Forelimb muscle (tissue), 1 donor: ENCODE measurements at regions not wholly inside any gene's neighbourhood (a gene's known extent, or its start where the extent isn't known, plus 50 kb on each side); places are given as distances from the start of the nearest gene placed in this dataset.
"Not testable (repeated sequence)": the region's sequence is repeated elsewhere in the genome, so short reads cannot be mapped to it uniquely, and the experiment has no call there.

Experiments
- DNase-seq: peaks from one replicate; pipeline ENCODE4 v3.0.0-alpha.2; 2013; ENCODE audit warnings: low read depth

- DNase-seq, result no peak
Measured at GRCh38 chr4:42284030-42284429, 113.3 kb upstream of the SHISA3 start.

- DNase-seq, result not testable (repeated sequence)
Measured at GRCh38 chr4:42288876-42289275, 108.4 kb upstream of the SHISA3 start.

DNA sequence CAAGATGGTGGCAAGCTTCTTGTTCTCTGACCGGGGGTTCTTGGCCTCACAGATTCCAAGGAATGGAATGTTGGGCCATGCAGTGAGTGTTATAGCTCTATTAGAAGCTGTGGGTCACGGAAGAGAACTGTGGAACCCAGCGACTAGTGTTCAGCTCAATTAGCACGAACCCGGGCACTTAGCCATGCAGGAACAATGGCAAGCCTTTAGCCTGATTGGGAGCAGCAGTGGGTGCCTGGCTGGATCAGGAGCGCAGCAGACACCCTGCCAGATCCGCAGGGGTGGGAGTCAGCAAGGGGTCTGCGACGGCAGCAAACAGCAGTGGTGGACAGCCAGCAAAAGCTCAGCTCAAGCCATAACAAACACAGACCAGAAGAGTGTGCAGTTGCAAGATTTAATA is 105.1 kb upstream of the SHISA3 start:
- not testable (repeated sequence) for DNase-seq

- DNase-seq, result no peak
Measured at GRCh38 chr4:42293967-42294813, 103.1 kb upstream of the SHISA3 start.

GRCh38 chr4:42296196-42296595 is 101.1 kb upstream of the SHISA3 start:
- DNase-seq, result no peak

DNA sequence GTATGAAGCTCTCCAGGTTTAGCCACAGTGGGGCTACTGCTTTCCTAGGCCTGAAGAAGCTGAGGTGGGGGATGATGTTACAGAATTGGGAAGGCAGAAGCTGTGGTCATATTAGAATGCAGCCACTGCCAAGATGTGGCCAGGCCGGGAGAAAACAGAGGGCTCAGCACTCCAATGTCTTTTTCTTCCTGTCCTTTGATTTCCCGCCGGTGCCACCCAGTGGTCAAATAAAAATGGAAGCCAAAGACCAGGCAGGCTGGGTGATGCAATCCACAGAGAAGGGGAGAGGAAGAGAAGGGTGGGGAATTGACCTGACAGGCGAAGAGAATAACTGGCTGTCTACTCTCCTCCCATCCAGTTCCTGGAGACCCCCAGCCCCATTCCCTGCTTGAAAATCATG is 94.9 kb upstream of the SHISA3 start:
- no peak for DNase-seq

DNA sequence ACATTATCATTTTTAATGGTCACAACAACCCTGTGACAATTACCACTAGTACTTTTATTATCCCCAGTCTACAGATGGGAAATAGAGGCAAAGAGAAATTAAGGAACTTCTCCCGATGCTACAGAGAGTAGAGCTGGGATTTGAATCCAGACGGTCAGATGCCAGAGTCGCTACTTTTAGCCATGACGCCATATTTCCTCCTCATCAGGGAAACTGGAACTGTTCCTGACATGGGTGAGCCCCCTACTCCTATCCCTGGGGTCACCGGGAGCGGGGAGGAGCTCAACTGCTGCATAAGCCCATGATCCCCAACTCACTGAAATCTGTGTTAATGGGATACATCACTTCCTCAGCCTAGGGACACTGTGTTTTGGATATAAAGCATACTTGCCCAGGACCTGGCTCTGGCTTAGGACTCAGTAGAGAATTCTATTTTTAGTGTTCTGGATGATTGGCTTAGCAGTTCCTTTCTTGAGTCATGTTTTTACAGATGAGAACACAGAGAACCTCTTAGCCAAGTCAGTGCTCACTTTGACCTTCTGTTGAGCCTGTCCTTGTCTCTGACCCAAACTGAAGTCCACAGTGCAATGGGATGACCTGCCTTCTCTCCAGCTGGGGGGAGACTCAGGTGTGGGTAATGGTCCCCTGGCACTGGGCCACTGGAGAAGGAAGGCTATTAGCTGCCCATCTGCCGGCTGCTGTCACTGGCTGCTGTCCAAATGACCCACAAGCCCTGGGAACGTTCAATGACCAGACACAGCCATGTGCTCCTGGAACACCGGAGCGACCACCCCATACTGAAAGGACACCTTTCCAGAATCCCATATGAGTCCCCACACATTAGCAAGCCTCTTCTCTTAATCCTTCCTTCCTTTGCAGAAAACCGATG is 90.8 kb upstream of the SHISA3 start:
- no peak for DNase-seq

DNA sequence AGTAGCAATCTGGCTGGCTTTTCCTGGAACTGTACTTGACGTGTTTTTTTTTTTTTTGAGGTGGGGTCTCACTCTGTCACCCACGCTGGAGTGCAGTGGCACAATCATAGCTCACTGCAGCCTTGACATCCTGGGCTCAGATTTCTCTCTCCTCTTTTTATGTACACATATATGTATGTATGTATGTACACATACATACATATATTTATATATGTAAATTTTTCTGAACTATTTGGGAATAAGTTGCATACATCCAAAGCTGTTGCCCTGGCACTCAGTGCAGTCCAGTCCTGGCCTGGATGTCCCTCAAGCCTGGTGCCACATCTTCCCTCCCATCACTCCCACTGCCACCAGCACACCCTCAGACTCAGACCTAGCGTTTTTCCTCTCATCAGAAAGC is 89.0 kb upstream of the SHISA3 start:
- DNase-seq, result no peak

DNA sequence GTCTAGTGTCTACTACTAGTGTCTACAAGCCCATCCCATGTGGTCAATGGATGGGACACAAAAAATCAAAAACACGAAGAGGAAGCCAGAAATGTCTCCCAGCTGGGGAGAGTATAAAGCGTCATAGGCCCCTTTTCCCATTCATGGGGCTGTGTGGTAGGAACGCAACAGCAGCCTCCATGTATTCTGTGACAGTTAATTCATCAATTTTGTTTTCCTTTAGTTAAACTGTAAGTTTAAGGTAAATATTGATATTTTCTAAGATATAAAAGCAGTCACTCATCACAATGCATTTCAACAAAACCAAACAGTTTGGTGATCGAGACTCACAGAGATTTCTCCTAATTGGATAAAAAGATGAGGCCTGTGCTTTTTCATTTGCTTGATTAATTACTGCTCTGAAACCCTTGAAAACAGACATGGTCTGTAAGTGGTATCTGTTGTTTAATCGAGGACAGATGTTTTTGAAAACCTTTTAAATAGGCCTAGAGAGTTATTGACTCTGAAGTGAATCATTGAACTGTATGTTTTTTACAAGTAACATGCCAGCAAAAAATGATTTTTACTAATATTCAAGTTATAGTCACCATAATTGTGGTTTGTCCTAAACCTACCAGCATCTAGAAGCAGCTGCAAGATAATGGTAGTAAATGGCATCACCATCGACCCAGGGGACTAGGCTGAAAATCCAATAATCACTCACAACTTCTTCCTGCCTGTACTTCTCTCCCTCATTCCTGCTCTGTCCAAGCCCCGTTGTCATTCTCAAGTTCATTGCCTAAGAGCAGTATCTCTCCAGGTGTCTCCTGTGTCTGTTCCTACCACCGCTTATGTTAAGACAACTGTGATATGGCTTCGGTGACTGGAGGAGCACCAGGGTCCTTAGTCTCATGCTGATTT is 87.7 kb upstream of the SHISA3 start:
- no peak for DNase-seq

- DNase-seq, result no peak
Measured at GRCh38 chr4:42310358-42310757, 86.9 kb upstream of the SHISA3 start.

GRCh38 chr4:42310806-42311205 is 86.5 kb upstream of the SHISA3 start:
- DNase-seq, result no peak

GRCh38 chr4:42311591-42311990 is 85.7 kb upstream of the SHISA3 start:
- DNase-seq, result no peak

GRCh38 chr4:42313420-42313819 is 83.9 kb upstream of the SHISA3 start:
- DNase-seq, result not testable (repeated sequence)

DNA sequence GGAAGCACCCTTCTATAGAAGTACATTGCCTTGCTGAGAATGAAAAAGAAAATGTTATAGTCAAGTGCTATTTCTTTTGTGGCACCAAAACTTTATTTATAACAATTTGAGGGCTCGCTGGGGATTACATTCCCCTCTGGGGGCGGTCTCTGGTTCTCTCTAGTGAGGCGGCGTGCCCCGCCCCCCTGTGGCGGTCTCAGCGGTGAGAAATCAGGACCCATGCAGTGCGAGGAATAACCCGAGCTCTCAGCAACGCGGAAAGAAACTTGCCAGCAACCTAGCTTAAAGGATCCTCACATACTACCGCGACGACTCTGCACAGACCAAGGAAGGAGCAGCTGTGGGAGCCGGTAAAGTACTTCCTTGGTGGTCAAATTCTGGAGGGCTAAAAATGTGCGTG is 83.4 kb upstream of the SHISA3 start:
- no peak for DNase-seq

- no peak for DNase-seq
Measured at GRCh38 chr4:42315231-42315630, 82.1 kb upstream of the SHISA3 start.

- DNase-seq, result no peak
Measured at GRCh38 chr4:42320822-42321388, 76.4 kb upstream of the SHISA3 start.

DNA sequence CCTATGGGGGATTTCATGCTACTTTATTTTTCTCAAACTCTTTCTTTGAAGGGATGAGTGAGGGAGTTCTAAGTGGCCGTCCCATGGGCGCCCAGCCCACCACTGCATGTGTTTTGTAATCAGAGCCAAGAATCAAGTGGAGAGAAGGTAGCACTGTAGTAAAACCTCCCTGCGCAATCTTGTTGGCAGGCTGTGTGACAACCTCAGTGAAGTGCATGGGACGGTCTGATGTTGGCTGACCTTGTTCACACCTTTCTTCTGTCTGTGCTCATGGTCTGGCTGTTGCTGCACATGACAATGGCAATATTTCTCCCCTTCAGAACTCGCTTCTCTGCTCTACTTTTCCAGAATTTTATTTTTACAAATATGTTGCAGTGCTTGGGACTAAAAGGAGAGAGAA is 71.2 kb upstream of the SHISA3 start:
- DNase-seq, result no peak

GRCh38 chr4:42326524-42326923 is 70.8 kb upstream of the SHISA3 start:
- DNase-seq, result no peak

DNA sequence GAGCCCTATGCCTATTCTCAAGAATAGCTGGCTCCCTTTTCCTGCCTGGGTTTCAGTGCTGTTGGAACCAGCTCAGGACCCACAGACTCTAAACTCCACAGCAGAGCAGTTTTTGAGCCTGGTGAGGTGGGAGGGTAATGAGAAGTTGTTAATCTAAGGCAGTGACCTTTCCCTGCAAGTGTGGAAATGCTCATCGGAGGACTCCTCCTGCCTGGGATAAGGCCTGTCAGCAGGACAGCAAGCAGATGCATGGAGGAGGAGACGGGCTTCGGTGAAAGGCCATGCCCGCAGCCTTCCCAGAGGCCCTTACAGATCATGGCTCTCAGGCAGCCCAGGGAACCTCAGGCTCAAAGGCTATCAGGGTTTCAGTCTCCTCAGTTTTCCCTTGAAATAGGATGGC is 70.0 kb upstream of the SHISA3 start:
- DNase-seq, result no peak

DNA sequence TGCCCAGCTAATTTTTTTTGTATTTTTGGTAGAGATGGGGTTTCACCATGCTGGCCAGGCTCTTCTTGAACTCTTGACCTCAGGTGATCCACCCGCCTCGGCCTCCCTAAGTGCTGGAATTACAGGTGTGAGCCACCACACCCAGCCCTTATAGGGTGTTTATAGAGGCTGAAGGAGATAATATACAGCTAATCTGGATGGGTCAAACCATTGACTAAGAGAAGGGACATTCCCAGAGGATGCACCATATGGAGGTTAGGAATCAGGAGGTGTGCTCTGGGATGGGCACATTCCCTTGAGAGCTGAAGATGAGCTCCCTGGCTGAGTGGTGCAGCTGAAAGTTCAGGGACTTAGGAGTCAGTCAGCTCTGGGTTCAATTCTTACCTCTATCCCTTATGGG is 68.3 kb upstream of the SHISA3 start:
- DNase-seq, result no peak

DNA sequence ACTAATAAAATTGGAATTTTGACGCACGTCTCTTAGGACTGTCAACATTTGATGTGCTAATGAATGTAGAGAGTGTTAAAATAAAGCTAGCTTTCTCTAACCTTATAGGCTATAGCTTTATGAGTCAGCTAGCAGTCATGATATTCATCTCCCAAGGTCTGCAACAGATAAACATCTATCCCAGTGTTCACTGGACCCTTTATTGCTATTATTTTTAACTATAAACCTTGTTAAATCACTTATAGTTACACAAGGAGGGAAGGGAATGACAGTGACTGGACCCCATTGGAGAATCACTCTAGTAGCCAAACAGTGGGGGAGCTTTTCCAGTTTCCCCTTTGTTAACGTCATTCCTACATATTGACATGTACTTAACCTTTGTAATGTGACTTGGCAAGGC is 67.9 kb upstream of the SHISA3 start:
- no peak for DNase-seq
